ENCODE measurements at regions not wholly inside any gene's neighbourhood (a gene's known extent, or its start where the extent isn't known, plus 50 kb on each side); places are given as distances from the start of the nearest gene placed in this dataset.
"Not testable (repeated sequence)": the region's sequence is repeated elsewhere in the genome, so short reads cannot be mapped to it uniquely, and the experiment has no call there.

DNA sequence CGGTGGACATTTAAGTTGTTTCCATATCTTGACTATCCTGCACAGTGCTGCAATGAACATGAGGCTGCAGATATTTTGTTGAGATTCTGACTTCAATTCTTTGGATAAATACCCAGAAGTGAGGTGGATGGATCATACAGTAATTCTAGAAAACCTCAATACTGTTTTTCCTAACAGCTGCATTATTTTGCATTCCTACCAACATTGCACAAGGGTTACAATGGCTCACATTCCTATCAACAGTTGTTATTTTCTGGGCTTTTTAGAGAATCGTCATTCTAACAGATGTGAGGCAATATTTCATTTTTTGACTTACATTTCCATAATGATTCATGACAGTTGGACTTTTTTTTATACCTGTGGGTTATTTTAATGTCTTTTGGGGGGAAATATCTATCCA lies 716.9 kb upstream of the ANO3 start:
- peak; percentile 72 for DNase-seq

DNA sequence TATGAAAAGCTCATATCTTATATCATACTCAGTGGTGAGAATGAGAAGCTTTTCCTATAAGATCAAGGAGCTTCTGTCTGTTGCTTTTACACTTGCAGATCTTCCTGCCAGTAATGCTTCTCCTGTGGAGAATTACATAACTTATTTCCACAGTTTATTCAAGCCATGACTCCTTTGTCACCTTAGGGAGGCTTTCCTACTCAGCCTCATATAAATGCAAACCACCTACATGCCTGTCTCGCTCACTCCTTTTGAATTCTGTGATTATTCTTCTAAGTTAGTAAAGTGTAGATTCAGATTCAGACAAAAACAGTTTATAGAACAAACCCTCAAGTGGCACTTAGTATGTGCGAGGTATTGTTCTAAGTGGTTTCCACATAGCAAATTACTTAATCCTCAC lies 716.1 kb upstream of the ANO3 start:
- DNase-seq, result no peak

DNA sequence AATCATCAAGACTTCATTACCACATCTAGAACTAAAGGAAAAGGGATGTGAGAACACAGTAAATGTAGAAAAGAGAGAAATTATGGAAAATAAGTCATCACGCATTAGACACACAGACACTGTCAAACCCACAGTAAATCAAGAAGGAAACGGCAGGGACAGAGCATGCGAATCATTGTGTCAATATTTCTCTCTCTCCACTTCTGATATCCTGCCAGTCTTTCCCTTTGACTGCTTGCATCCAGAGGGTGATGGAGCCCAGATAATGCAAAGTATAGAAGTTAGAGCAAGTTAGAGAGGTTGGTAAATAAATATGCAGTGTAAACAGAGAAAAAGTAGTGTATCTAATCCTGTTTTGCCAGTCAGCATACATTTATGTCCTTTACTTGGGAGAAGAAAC lies 706.8 kb upstream of the ANO3 start:
- no peak for DNase-seq

DNA sequence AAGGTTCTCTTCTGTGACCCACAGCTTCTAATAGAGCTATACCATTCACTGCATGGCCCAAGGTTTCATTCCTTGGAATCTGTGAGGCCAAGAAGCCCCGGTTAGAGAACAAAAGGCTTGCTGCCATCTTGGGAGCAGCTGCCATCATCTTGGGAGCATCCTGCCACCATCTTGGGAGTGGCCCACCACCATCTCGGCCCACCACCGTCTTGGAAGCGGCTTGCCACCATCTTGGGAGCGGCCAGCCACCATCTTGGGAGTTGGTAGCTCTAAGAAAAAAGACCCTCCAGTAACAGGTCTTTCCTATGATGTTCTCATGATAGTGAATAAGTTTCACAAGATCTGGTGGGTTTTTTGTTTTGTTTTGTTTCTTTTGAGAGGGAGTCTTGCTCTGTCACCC lies 703.9 kb upstream of the ANO3 start:
- no peak for DNase-seq

DNA sequence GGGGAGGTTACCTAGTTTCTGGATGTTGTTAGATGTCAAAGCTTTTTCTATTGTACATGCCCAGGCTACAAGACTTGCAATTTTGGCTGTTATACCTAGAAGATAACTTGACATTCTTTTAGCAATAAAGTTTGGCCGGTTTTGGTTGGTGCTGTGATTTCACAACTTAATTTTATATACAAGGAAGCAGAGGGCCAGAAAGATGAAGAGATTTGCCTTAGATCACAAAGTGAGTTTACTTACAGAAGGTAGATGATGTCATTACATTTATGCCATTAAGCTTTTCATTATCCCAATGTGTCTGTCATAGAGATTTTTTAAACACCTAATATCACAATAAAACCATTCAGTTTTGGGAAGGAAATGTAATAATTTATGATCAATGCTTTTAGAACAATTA lies 698.7 kb upstream of the ANO3 start:
- DNase-seq, result no peak

DNA sequence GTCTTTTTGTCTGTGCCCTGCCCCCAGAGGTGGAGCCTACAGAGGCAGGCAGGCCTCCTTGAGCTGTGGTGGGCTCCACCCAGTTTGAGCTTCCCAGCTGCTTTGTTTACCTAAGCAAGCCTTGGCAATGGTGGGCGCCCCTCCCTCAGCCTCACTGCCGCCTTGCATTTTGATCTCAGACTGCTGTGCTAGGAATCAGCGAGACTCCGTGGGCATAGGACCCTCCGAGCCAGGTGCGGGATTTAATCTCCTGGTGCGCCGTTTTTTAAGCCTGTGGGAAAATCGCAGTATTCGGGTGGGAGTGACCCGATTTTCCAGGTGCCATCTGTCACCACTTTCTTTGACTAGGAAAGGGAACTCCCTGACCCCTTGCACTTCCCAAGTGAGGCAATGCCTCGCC lies 682.7 kb upstream of the ANO3 start:
- DNase-seq, result not testable (repeated sequence)

DNA sequence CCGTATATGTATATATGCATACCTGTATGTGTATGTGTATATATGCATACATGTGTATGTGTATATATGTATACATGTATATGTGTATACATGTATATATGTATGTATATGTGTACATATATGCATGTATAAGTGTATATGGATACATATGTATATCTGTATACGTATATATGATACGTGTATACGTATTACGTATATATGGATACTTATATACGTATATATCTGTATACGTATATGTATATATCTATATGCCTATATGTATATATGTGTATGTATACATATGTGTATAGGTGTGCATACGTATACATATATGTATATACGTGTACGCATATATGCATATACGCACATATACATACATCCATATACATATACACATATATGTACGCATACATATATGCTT lies 681.6 kb upstream of the ANO3 start:
- no peak for DNase-seq

DNA sequence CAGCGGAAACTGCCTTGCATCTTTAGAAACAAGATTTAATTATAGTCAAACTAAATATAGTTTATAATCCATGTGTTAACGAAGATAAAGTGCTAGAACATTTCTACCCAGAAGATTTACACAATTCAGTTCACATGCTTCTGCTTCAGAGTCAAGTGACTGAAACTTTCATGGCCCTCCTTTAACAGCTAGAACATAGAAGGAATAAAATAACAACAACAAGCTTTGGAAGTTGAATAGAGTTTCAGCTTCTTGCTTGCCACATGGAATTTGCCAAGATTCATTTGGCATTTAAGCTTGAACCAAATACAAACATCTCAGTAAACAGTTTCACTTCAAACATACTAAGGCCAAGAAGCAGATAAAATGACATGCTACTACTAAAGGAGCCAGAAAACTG lies 676.3 kb upstream of the ANO3 start:
- DNase-seq, result no peak

DNA sequence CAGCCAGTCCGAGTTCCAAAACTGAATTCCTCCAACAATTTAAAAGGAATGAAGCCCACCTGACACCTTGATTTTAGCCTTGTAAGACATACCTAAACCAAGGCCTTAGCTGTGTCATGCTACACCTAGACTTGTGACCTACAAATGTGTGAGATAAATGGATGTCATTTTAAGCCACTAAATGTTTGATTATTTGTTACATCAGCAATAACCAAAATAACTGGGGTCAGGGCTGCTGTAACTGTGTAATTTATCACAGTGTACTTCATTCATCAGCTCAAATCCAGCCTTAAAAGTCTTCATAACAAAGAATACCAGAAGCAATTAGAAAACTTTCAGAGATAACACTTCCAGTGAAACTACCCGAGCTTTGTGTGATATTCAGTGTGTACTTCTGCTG lies 673.0 kb upstream of the ANO3 start:
- no peak for DNase-seq

DNA sequence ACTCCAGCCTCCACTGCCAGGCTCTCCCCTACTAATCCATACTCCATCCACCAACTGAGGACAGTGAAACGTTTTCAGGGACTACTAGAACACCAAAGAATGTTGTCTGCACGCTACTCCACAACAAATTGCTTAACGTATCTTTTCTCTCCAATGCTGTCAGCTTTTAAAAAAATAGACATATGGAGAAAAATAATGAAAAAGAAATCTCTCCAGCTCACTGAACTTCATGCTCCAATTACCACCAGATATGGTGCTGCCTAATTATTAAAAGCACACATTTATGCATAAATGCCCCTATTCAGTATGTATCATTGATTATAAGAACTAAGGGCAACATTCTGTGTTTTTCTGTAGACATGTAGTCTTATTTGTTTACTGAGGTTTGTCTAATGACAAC lies 672.2 kb upstream of the ANO3 start:
- no peak for DNase-seq

DNA sequence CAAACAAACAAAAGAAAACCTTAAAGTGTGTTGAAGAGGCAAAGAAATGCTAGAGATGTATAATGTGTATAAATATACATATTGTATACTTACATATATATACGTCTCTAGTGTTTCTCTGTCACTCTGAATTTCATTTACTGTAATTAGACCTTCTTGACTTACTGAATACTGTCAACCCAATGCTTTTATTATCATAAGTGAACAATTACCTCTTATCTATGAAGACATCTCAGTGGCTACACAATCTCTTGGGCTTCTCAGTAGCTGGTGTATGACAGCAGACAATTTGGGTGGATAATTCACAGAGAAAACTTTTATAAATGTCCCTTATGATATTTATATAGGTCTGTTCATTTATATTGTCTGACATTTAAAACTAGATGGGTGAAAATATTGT lies 664.1 kb upstream of the ANO3 start:
- no peak for DNase-seq

DNA sequence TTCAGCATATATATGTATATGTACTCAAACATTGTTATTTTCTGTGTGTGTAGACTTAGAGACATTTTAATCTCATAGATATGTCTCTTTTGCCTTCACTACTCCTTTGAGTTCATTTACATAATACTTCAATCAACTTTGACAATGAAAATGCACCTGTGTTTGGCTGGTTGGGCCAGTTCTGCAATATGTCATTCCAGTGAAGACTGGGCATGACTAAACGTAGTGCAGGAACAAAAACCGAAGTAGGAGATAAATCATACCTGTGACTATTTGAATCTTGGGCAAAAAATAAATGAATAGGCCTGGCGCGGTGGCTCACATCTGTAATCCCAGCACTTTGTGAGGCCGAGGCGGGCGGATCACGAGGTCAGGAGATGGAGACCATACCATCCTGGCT lies 640.0 kb upstream of the ANO3 start:
- peak; percentile 2 for DNase-seq

DNA sequence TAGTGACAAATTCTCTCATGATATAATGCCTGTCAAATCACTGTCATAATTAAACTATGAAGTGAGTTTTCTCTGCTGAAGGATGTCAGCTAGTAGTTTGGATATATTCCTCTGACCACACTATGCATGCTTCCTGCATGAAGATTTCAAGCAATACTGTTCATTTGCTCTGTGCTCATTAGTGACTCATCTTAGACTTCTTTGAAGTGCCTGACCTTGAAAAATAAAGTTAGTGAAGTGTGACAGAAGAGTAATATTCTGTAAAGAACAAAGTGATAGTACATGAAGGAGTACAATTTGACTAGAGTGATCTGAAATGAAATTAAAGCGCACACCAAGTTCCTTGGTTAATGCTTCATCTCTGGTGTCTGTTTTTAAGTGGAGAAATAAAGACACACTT lies 629.5 kb upstream of the ANO3 start:
- no peak for DNase-seq

DNA sequence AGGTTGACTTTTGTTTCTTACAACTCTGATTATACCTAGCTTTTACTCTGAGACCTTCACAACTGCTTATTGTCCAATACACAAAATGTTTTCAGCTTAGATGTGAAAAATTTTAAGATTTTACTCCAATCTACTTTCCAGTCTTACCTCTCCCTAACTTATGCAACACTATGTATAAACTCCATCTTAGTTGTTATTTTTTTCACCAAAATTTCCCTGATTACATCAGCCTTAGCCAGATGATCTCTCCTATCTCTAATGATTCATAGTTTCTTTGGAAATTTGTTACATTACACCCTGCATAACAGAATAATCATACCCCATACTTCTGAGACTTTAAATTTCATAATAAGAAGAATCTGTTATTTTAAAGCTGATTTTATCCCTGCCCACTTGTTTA lies 621.0 kb upstream of the ANO3 start:
- DNase-seq, result no peak

DNA sequence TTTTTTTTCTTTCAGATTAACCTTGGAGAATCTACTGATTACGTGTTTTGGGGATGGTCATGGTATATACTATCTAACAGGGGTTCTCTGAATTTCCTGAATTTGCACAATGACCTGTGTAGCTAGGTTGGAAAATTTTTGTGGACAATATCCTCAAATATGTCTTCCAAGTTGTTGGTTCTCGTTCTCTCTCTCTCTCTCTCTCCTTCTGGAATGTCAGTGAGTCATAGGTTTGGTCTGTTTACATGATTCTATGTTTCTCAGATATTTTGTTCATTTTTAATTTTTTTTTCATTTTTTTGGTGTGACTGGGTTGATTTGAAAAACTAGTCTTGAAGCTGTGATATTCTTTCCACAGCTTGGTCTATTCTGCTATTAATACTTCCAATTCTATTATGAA lies 604.0 kb upstream of the ANO3 start:
- no peak for DNase-seq

DNA sequence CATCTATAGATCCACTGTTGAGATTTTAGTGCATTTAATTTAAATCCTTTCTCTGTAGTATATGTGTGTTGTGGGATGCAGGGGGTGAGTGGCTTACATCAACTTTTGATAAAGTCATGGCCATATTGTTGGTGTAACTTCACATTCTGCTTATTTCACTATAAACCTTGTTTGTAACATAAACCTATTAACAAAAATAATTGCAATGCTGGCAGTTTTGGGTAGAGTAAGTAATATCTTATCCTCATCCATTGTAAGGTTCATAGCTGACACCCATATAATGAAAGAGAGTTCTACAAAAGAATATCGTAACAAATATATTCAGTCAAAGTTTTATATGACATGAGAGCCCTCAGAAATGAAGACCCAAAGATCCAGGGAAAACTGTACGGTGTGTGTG lies 601.7 kb upstream of the ANO3 start:
- no peak for DNase-seq

DNA sequence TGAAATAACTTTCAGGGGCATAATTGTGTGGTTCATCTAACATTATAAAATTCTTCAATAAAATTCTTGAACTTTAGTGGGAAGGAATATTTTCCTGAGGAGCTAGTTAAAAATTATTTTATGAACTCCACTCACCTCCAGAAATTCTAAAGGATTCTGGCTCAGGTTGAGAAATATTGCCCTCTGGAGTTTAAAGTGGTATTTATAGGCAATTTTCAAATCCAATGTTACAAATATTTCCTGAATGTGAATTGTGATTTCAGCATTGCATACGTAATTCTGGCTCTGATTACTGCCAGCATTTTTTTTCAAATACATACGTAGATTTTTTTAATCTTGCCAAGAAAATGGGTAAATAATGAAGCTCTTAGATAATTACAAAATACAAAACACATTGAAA lies 598.2 kb upstream of the ANO3 start:
- peak; percentile 11 for DNase-seq

DNA sequence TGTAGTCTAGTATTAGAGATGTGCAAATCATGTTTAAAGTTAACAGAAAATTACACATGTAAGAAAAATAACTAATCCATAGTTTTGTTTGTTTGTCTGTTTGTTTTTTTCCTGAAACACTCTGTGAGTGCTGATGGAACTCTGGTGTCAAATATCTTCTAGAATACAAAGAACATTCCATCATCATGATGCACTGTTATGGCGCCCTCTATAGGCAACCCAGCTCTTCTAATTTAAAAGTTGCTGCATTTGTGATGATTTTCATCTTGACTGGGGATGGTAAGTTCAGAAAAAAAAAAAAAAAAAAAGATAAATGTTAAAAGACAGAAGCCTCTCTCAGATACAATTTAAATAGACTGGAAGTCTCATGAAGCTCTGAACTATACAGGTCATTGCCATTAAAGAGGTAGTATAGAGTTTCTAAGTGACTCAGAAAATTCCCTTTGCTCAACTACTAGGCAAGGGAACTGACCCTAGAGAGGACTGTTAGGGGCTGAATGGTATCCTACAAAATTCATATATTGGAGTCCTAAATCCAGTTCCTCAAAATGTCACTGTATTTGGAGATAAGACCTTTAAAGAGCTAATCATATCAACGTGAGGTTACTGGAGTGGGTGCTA lies 597.2 kb upstream of the ANO3 start:
- peak; percentile 45 for DNase-seq

DNA sequence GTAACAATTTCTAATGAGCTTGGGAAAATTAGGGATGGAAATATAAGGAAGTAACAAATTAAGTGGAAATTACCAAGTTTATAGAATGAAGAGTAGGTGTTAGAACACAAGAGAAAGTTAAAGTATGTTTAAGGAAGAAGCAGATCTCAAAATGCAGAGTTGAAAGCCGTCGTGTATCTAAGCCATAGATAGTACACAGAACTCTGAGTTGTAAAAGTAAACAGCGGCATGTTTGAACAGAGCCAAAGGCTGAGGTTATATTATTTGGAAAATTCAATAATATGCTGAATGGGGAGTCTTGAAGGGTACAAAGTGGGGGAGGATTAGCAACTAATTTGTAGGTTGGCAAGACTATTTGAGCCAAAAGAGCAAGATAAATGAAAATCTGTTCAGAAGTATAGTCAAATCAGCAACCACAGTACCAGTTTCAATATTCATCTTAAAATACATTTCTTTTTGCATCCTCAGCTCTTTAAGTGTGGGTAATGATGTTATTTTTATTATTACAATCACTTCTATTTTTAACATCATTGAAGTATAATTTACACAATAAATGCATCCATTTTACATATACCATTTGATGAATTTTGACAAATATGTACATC lies 594.8 kb upstream of the ANO3 start:
- no peak for DNase-seq

DNA sequence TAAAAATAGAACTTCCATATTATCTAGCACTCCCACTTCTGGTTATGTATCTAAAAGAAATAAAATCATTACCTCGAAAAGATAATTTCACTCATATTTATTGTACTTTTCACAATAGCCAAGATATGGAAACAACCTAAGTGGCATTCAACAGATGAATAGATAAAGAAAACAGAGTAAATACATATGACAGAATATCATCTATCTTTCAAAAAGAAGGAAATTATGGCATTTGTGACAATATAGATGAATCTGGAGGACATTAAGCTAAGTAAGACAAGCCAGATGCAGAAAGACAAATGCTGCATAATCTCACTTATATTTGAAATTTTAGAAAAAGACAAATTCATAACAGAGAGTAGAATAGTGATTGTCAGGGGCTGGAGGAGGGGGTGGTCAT lies 590.0 kb upstream of the ANO3 start:
- DNase-seq, result no peak

DNA sequence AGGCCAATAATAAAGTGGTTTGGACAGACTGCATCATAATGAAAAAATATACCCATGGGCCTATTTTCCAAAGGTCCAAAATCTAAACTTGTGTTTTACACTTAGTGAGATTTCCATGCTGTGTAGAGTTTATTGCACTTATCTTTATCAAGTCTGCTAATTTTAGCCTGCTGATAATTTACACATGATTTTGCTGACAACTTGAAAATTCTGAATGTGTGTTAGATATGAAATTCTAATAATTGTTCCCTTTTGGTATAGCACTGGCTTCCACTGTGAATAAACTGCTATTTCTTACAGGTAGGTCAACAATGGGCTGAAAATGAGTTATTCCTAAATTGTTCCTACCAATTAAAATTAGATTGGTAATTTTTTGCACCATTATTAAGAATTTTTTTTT lies 589.1 kb upstream of the ANO3 start:
- DNase-seq, result no peak

DNA sequence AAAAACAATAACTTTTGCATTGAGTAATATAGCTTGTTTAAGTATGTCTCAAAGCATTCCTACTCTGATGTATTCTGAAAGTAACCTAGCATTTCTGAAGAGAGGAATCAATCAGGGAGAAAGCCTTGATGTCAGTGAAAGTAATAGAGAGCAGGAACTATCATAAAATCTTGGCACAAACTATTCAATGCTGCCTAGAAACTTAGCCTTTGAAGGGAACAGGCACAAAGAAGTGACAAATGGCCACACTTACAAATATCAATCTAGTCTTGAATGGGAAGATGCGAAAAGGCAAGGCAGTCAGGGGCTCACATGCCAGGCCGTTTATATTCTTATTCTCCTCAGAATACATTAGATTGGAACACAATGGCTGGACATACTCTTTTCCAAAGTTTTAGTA lies 576.5 kb upstream of the ANO3 start:
- DNase-seq, result no peak

DNA sequence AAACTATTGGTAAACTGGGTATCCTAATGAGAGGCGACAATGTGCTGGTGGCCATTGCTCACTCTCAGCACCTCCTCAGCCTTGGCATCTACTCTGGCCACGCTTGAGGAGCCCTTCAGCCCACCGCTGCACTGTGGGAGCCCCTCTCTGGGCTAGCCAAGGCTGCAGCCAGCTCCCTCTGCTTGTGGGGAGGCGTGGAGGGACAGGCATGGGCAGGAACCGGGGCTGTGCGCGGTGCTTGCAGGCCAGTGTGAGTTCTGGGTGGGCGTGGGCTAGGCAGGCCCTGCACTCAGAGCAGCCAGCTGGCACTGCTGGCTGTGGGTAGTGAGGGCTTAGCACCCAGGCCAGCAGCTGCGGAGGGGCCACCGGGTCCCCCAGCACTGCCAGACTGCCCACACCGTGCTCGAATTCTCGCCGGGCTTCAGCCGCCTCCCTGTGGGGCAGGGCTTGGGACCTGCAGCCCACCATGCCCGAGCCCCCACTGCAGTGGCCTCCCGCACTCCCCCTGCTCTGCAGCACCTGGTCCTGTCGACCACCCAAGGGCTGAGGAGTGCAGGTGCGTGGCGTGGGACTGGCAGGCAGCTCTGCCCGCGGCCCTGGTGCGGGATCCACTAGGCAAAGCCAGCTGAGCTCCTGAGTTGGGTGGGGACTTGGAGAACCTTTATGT lies 575.9 kb upstream of the ANO3 start:
- no peak for DNase-seq

DNA sequence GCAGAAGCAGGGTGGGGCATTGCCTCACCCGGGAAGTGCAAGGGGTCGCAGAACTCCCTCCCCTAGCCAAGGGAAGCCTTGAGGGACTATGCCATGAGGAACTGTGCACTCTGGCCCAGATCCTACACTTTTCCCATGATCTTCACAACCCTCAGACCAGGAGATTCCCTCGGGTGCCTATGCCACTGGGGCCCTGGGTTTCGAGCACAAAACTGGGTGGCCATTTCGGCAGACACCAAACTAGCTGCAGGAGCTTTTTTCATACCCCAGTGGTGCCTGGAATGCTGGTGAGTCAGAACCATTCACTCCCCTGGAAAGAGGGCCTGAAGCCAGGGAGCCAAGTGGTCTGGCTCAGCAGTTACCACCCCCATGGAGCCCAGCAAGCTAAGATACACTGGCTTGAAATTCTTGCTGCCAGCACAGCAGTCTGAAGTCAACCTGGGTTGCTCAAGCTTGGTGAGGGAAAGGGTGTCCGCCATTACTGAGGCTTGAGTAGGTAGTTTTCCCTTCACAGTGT lies 573.7 kb upstream of the ANO3 start:
- DNase-seq, result no peak

Measured in tongue (tissue), 1 donor.